GM19324 (cell line): ENCODE measurements at regions not wholly inside any gene's neighbourhood (a gene's known extent, or its start where the extent isn't known, plus 50 kb on each side); places are given as distances from the start of the nearest gene placed in this dataset.
A peak's percentile ranks its signal among the peaks of the same experiment; 100 is the strongest.

Experiments used
- ATAC-seq: cut with Tn5 transposase; IDR thresholded peaks from one replicate; pipeline ENCODE4 v1.9.1; 2021; ENCODE audit warnings: mild to moderate bottlenecking, moderate library complexity; ENCODE audit not compliant: unreplicated experiment, low FRiP score

- ATAC-seq = no peak
Observed at GRCh38 chr11:19661827-19662226, 50.8 kb upstream of the NAV2 start.

GRCh38 chr11:19660076-19660475 is 52.6 kb upstream of the NAV2 start:
- ATAC-seq = peak; percentile 91

GRCh38 chr11:19659529-19659928 is 53.1 kb upstream of the NAV2 start:
- ATAC-seq = no peak

- ATAC-seq = no peak
Observed at GRCh38 chr11:19658344-19658743, 54.3 kb upstream of the NAV2 start.

GRCh38 chr11:19656140-19656541 is 56.5 kb upstream of the NAV2 start:
- no peak for ATAC-seq

GRCh38 chr11:19652623-19653375 is 59.8 kb upstream of the NAV2 start:
- ATAC-seq = no peak

- ATAC-seq = no peak
Observed at GRCh38 chr11:19651653-19652052, 61.0 kb upstream of the NAV2 start.

GRCh38 chr11:19651028-19651427 is 61.6 kb upstream of the NAV2 start:
- ATAC-seq = no peak

GRCh38 chr11:19650467-19650866 is 62.2 kb upstream of the NAV2 start:
- ATAC-seq = no peak

GRCh38 chr11:19649751-19650150 is 62.9 kb upstream of the NAV2 start:
- no peak for ATAC-seq

GRCh38 chr11:19648321-19648720 is 64.3 kb upstream of the NAV2 start:
- no peak for ATAC-seq

GRCh38 chr11:19647816-19648215 is 64.8 kb upstream of the NAV2 start:
- ATAC-seq = no peak

- no peak for ATAC-seq
Observed at GRCh38 chr11:19646921-19647320, 65.7 kb upstream of the NAV2 start.

GRCh38 chr11:19646308-19646707 is 66.3 kb upstream of the NAV2 start:
- no peak for ATAC-seq

GRCh38 chr11:19644316-19644715 is 68.3 kb upstream of the NAV2 start:
- no peak for ATAC-seq

- no peak for ATAC-seq
Observed at GRCh38 chr11:19642185-19643158, 70.2 kb upstream of the NAV2 start.

- ATAC-seq = no peak
Observed at GRCh38 chr11:19639603-19640105, 73.0 kb upstream of the NAV2 start.

GRCh38 chr11:19635332-19635731 is 77.3 kb upstream of the NAV2 start:
- no peak for ATAC-seq

GRCh38 chr11:19633276-19633675 is 79.4 kb upstream of the NAV2 start:
- ATAC-seq = no peak

- ATAC-seq = no peak
Observed at GRCh38 chr11:19632499-19632834, 80.2 kb upstream of the NAV2 start.

GRCh38 chr11:19631712-19632498 is 80.7 kb upstream of the NAV2 start:
- no peak for ATAC-seq
